Astrocyte (in vitro differentiated cells and primary cell): ENCODE measurements at regions not wholly inside any gene's neighbourhood (a gene's known extent, or its start where the extent isn't known, plus 50 kb on each side); places are given as distances from the start of the nearest gene placed in this dataset.
A peak's percentile ranks its signal among the peaks of the same experiment; 100 is the strongest.

Experiments used
- DNase-seq: peaks from one replicate; pipeline ENCODE4 v3.0.0-alpha.2; 2010; ENCODE audit warnings: low read depth
- FAIRE-seq: peaks from 2 replicates; lab custom pipeline; 2011; peaks lifted over from hg19 to GRCh38; lab: Jason Lieb, UNC
- H2AFZ ChIP-seq: 2 replicates; pipeline ENCODE4 v1.6.0; 2012; ENCODE audit warnings: low read depth, low read length, inconsistent platforms
- H3K27ac ChIP-seq: 2 replicates; pipeline ENCODE4 v1.5.1; 2011; ENCODE audit warnings: low read depth, low read length, inconsistent platforms
- H3K27me3 ChIP-seq: 2 replicates; pipeline ENCODE4 v1.6.0; 2011; ENCODE audit warnings: low read length, inconsistent platforms; ENCODE audit not compliant: insufficient read depth
- H3K36me3 ChIP-seq: 2 replicates; pipeline ENCODE4 v1.5.1; 2011; ENCODE audit warnings: low read length, inconsistent platforms; ENCODE audit not compliant: insufficient read depth
- H3K4me1 ChIP-seq: 2 replicates; pipeline ENCODE4 v1.5.1; 2011; ENCODE audit warnings: low read length, inconsistent platforms; ENCODE audit not compliant: insufficient read depth
- H3K4me2 ChIP-seq: 2 replicates; pipeline ENCODE4 v1.6.0; 2012; ENCODE audit warnings: low read length, inconsistent platforms
- H3K4me3 ChIP-seq: 2 replicates; pipeline ENCODE4 v1.5.1; 2011; ENCODE audit warnings: low read depth, mild to moderate bottlenecking, low read length, inconsistent platforms; ENCODE audit not compliant: insufficient read depth
- H3K79me2 ChIP-seq: 2 replicates; pipeline ENCODE4 v1.6.0; 2012; ENCODE audit warnings: mild to moderate bottlenecking, low read length, inconsistent platforms; ENCODE audit not compliant: insufficient read depth
- H3K9ac ChIP-seq: 2 replicates; pipeline ENCODE4 v1.6.0; 2012; ENCODE audit warnings: mild to moderate bottlenecking, low read length, inconsistent platforms
- H3K9me3 ChIP-seq: 2 replicates; pipeline ENCODE4 v1.5.1; 2012; ENCODE audit warnings: low read depth, mild to moderate bottlenecking, low read length, inconsistent platforms; ENCODE audit not compliant: insufficient read depth
- H4K20me1 ChIP-seq: 2 replicates; pipeline ENCODE4 v1.6.0; 2012; ENCODE audit warnings: low read length, inconsistent platforms; ENCODE audit not compliant: insufficient read depth
- H3K27ac Mint-ChIP-seq: one replicate; pipeline ENCODE4 v1.8.0; 2021; ENCODE audit warnings: mild to moderate bottlenecking, mixed read lengths; ENCODE audit not compliant: unreplicated experiment
- H3K27me3 Mint-ChIP-seq: one replicate; pipeline ENCODE4 v1.8.0; 2021; ENCODE audit warnings: low read depth, mixed read lengths; ENCODE audit not compliant: unreplicated experiment
- H3K36me3 Mint-ChIP-seq: one replicate; pipeline ENCODE4 v1.8.0; 2021; ENCODE audit warnings: low read depth, mixed read lengths; ENCODE audit not compliant: unreplicated experiment
- H3K4me1 Mint-ChIP-seq: one replicate; pipeline ENCODE4 v1.8.0; 2021; ENCODE audit warnings: low read depth, mixed read lengths; ENCODE audit not compliant: unreplicated experiment
- H3K4me3 Mint-ChIP-seq: one replicate; pipeline ENCODE4 v1.8.0; 2021; ENCODE audit warnings: mild to moderate bottlenecking, moderate library complexity, mixed read lengths; ENCODE audit not compliant: unreplicated experiment
- H3K9me3 Mint-ChIP-seq: one replicate; pipeline ENCODE4 v1.8.0; 2021; ENCODE audit warnings: mild to moderate bottlenecking, mixed read lengths; ENCODE audit not compliant: unreplicated experiment
- EZH2 ChIP-seq: IDR thresholded peaks from 2 replicates; pipeline ENCODE4 v1.6.1; 2012; ENCODE audit warnings: mild to moderate bottlenecking, low read length, inconsistent platforms; ENCODE audit not compliant: insufficient read depth
- TF ChIP-seq, protein P1 (sequence below): IDR thresholded peaks from 2 replicates; pipeline ENCODE4 v1.5.1; 2011; ENCODE audit warnings: low read depth, mild to moderate bottlenecking, inconsistent platforms, low read length, moderate library complexity; ENCODE audit not compliant: insufficient read depth

GRCh38 chr9:536597-537511 is 304.6 kb upstream of the DMRT1 start:
- Histone ChIP-seq H4K20me1 (no peaks in the 10 kb centered on the region), H3K27ac (no peak overlapping the region), H3K79me2 (no peaks in the 10 kb centered on the region), H3K4me2 (no peak overlapping the region), H3K4me1 (no peaks in the 10 kb centered on the region), H3K4me3 (no peak overlapping the region), H3K27me3 (no peaks in the 10 kb centered on the region), H3K36me3 (no peaks in the 10 kb centered on the region), H3K9me3 (no peaks in the 10 kb centered on the region), H3K9ac (no peak overlapping the region), H2AFZ (no peak overlapping the region)
- Mint-ChIP-seq H3K27me3 (no peaks in the 10 kb centered on the region), H3K27ac (no peak overlapping the region), H3K36me3 (no peaks in the 10 kb centered on the region), H3K4me3 (no peak overlapping the region), H3K9me3 (no peaks in the 10 kb centered on the region), H3K4me1 (peaks cover 13% of the 10 kb centered on the region)
- TF ChIP-seq EZH2 = no peak
- TF ChIP-seq, protein P1, sequence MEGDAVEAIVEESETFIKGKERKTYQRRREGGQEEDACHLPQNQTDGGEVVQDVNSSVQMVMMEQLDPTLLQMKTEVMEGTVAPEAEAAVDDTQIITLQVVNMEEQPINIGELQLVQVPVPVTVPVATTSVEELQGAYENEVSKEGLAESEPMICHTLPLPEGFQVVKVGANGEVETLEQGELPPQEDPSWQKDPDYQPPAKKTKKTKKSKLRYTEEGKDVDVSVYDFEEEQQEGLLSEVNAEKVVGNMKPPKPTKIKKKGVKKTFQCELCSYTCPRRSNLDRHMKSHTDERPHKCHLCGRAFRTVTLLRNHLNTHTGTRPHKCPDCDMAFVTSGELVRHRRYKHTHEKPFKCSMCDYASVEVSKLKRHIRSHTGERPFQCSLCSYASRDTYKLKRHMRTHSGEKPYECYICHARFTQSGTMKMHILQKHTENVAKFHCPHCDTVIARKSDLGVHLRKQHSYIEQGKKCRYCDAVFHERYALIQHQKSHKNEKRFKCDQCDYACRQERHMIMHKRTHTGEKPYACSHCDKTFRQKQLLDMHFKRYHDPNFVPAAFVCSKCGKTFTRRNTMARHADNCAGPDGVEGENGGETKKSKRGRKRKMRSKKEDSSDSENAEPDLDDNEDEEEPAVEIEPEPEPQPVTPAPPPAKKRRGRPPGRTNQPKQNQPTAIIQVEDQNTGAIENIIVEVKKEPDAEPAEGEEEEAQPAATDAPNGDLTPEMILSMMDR = no peak
- no peak for DNase-seq
- FAIRE-seq = no peak

DNA sequence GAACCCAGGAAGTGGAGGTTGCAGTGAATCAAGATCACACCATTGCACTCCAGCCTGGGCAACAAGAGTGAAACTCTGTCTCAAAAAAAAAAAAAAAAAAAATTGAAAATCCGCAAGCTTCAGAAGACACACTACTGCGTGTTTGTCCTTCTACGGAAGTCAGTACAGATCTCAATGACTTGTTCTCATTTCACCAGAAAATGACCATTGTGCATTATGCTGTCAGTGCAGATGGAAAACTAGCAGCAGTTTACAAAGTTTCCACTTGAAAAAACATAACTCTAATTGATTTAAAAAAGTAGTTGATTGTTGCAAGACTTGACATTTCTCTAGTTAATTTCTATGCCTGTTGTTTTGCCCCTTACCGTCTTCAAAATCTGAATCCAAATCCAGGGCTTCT is 298.0 kb upstream of the DMRT1 start:
- no peaks in the 10 kb centered on the region for H3K27me3 Mint-ChIP-seq
- H3K4me1 Mint-ChIP-seq = peaks cover 16% of the 10 kb centered on the region
- H3K9me3 ChIP-seq = no peaks in the 10 kb centered on the region
- H3K27ac Mint-ChIP-seq = no peak overlapping the region
- H3K79me2 ChIP-seq = no peaks in the 10 kb centered on the region
- TF ChIP-seq, protein P1 = no peak
- TF ChIP-seq EZH2 = no peak
- H2AFZ ChIP-seq = no peak overlapping the region
- no peak overlapping the region for H3K4me3 Mint-ChIP-seq
- H3K9me3 Mint-ChIP-seq = no peaks in the 10 kb centered on the region
- H3K4me3 ChIP-seq = no peak overlapping the region
- H3K36me3 ChIP-seq = no peaks in the 10 kb centered on the region
- no peaks in the 10 kb centered on the region for H4K20me1 ChIP-seq
- no peak overlapping the region for H3K27ac ChIP-seq
- peaks cover 3% of the 10 kb centered on the region for H3K27me3 ChIP-seq
- H3K4me2 ChIP-seq = no peak overlapping the region
- H3K36me3 Mint-ChIP-seq = no peaks in the 10 kb centered on the region
- H3K9ac ChIP-seq = no peak overlapping the region
- FAIRE-seq = no peak
- no peaks in the 10 kb centered on the region for H3K4me1 ChIP-seq
- no peak for DNase-seq

DNA sequence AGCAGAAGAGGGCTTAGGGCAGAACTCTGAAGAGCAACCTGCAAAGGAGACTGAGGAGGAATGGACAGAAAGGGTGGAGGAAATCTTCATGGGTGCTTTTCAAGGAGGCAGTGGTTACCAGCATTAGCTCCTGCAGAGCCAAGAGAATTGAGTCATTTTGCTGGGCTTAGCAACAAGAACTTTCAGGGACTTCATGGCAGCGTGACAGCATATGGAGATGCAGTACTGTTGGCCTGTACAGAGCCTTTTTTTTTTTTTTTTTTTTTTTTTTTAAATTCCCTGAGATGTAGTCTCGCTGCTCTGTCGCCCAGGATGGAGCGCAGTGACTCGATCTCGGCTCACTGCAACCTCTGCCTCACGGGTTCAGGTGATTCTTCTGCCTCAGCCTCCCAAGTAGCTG is 296.0 kb upstream of the DMRT1 start:
- Mint-ChIP-seq H3K4me3 (no peak overlapping the region), H3K9me3 (no peaks in the 10 kb centered on the region), H3K36me3 (no peaks in the 10 kb centered on the region), H3K27ac (no peak overlapping the region), H3K4me1 (peaks cover 16% of the 10 kb centered on the region), H3K27me3 (no peaks in the 10 kb centered on the region)
- Histone ChIP-seq H3K27me3 (peaks cover 3% of the 10 kb centered on the region), H3K4me1 (no peaks in the 10 kb centered on the region), H3K27ac (no peak overlapping the region), H2AFZ (no peak overlapping the region), H4K20me1 (no peaks in the 10 kb centered on the region), H3K9ac (no peak overlapping the region), H3K36me3 (no peaks in the 10 kb centered on the region), H3K9me3 (no peaks in the 10 kb centered on the region), H3K79me2 (no peaks in the 10 kb centered on the region), H3K4me2 (no peak overlapping the region), H3K4me3 (no peak overlapping the region)
- peak; percentile 35 for DNase-seq
- no peak for FAIRE-seq
- TF ChIP-seq, protein P1 = no peak
- no peak for TF ChIP-seq EZH2
